Stomach (tissue), 4 donors: ENCODE measurements at regions not wholly inside any gene's neighbourhood (a gene's known extent, or its start where the extent isn't known, plus 50 kb on each side); places are given as distances from the start of the nearest gene placed in this dataset.

Source experiments
- EP300 ChIP-seq: sonication (generic); formaldehyde crosslinking; IDR thresholded peaks from one replicate; pipeline ENCODE4 v1.6.1; 2017; ENCODE audit warnings: antibody characterized with exemption
- POLR2A ChIP-seq, 4 donors: fragments of 450-650 bp; IDR thresholded peaks; one replicate each; pipeline ENCODE4 v1.6.1; 2016; ENCODE audit warnings: antibody characterized with exemption in 4 of 4, control low read depth in 2 of 4, mild to moderate bottlenecking in 1 of 4, moderate library complexity in 1 of 4
- POLR2AphosphoS5 ChIP-seq, 3 donors: sonication (generic); formaldehyde crosslinking; IDR thresholded peaks; one replicate each; pipeline ENCODE4 v1.6.1; 2016; ENCODE audit warnings: antibody characterized with exemption in 3 of 3
- TF ChIP-seq, protein P1 (sequence below), 7 experiments: fragments of 450-650 bp in 4 of 7; fragments of 200-600 bp in 3 of 7; sonication (generic) in 3 of 7; IDR thresholded peaks; one replicate each; pipeline ENCODE4 v1.5.1; 2016 to 2019; ENCODE audit warnings: antibody characterized with exemption in 7 of 7, control low read depth in 2 of 7, mild to moderate bottlenecking in 1 of 7

- TF ChIP-seq POLR2AphosphoS5 (IDR thresholded peaks at IDR 0.05) (no peak), EP300 (no peak), POLR2A (IDR thresholded peaks at IDR 0.05) (no peak)
- TF ChIP-seq, protein P1, sequence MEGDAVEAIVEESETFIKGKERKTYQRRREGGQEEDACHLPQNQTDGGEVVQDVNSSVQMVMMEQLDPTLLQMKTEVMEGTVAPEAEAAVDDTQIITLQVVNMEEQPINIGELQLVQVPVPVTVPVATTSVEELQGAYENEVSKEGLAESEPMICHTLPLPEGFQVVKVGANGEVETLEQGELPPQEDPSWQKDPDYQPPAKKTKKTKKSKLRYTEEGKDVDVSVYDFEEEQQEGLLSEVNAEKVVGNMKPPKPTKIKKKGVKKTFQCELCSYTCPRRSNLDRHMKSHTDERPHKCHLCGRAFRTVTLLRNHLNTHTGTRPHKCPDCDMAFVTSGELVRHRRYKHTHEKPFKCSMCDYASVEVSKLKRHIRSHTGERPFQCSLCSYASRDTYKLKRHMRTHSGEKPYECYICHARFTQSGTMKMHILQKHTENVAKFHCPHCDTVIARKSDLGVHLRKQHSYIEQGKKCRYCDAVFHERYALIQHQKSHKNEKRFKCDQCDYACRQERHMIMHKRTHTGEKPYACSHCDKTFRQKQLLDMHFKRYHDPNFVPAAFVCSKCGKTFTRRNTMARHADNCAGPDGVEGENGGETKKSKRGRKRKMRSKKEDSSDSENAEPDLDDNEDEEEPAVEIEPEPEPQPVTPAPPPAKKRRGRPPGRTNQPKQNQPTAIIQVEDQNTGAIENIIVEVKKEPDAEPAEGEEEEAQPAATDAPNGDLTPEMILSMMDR (IDR thresholded peaks at IDR 0.05) = no peak
Measured at GRCh38 chr10:2828741-2829140, 238.6 kb upstream of the PFKP start.
